Keratinocyte (primary cell): ENCODE measurements at regions not wholly inside any gene's neighbourhood (a gene's known extent, or its start where the extent isn't known, plus 50 kb on each side); places are given as distances from the start of the nearest gene placed in this dataset.

Source experiments
- DNase-seq: peaks from one replicate; pipeline ENCODE4 v3.0.0-alpha.2; 2011; ENCODE audit warnings: low read depth, missing footprints, low spot score
- FAIRE-seq: peaks from 2 replicates; lab custom pipeline; 2011; peaks lifted over from hg19 to GRCh38; lab: Jason Lieb, UNC
- H2AFZ ChIP-seq: 2 replicates; pipeline ENCODE4 v1.6.0; 2012; ENCODE audit warnings: low read length, control low read depth, inconsistent platforms; ENCODE audit not compliant: control insufficient read depth
- H3K27ac ChIP-seq: 2 replicates; pipeline ENCODE4 v1.5.1; 2011; ENCODE audit warnings: low read length; ENCODE audit not compliant: control insufficient read depth, insufficient read depth
- H3K27me3 ChIP-seq: 3 replicates; pipeline ENCODE4 v1.6.0; 2011; ENCODE audit warnings: low read length; ENCODE audit not compliant: control insufficient read depth, insufficient read depth; ENCODE audit errors: extremely low read depth
- H3K36me3 ChIP-seq, 2 experiments: 2 replicates in 1 of 2; 3 replicates in 1 of 2; pipeline ENCODE4 v1.5.1; 2011; ENCODE audit warnings: low read length in 2 of 2, mild to moderate bottlenecking in 1 of 2; ENCODE audit not compliant: control insufficient read depth in 2 of 2, insufficient read depth in 2 of 2; ENCODE audit errors: extremely low read depth in 1 of 2
- H3K4me1 ChIP-seq: 3 replicates; pipeline ENCODE4 v1.5.1; 2011; ENCODE audit warnings: low read length; ENCODE audit not compliant: control insufficient read depth, insufficient read depth; ENCODE audit errors: extremely low read depth
- H3K4me2 ChIP-seq: 3 replicates; pipeline ENCODE4 v1.6.0; 2011; ENCODE audit warnings: low read depth, low read length; ENCODE audit not compliant: control insufficient read depth, insufficient read depth; ENCODE audit errors: extremely low read depth
- H3K4me3 ChIP-seq, 3 experiments: fragments of 200-600 bp in 1 of 3; sonication (generic) in 1 of 3; 2 replicates in 2 of 3; 3 replicates in 1 of 3; pipeline ENCODE4 v1.5.1; 2011 to 2016; ENCODE audit warnings: low read length in 3 of 3, mild to moderate bottlenecking in 3 of 3, control low read depth in 2 of 3, inconsistent platforms in 1 of 3, low read depth in 1 of 3, mixed read lengths in 1 of 3, mixed run types in 1 of 3, moderate library complexity in 1 of 3; ENCODE audit not compliant: control insufficient read depth in 2 of 3, insufficient read depth in 2 of 3; ENCODE audit errors: extremely low read depth in 1 of 3
- H3K79me2 ChIP-seq: 2 replicates; pipeline ENCODE4 v1.6.0; 2012; ENCODE audit warnings: low read length; ENCODE audit not compliant: control insufficient read depth, insufficient read depth
- H3K9ac ChIP-seq: 3 replicates; pipeline ENCODE4 v1.6.0; 2011; ENCODE audit warnings: low read length; ENCODE audit not compliant: control insufficient read depth, insufficient read depth; ENCODE audit errors: extremely low read depth
- H3K9me1 ChIP-seq: 3 replicates; pipeline ENCODE4 v1.6.0; 2011; ENCODE audit warnings: low read length; ENCODE audit not compliant: control insufficient read depth, insufficient read depth; ENCODE audit errors: extremely low read depth
- H3K9me3 ChIP-seq: 2 replicates; pipeline ENCODE4 v1.5.1; 2012; ENCODE audit warnings: low read depth, low read length; ENCODE audit not compliant: control insufficient read depth
- H4K20me1 ChIP-seq: 3 replicates; pipeline ENCODE4 v1.6.0; 2011; ENCODE audit warnings: low read length; ENCODE audit not compliant: control insufficient read depth, insufficient read depth; ENCODE audit errors: extremely low read depth
- CTCF ChIP-seq, 3 experiments: IDR thresholded peaks in 1 of 3; conservative IDR thresholded peaks in 1 of 3; optimal IDR thresholded peaks in 1 of 3; 2 replicates in 2 of 3; 3 replicates in 1 of 3; pipeline versions ENCODE3 to v1.5.1; 2011; ENCODE audit warnings: low read length in 3 of 3, mild to moderate bottlenecking in 3 of 3, moderate library complexity in 2 of 3, control low read depth in 1 of 3, inconsistent platforms in 1 of 3; ENCODE audit not compliant: insufficient read depth in 2 of 3; ENCODE audit errors: extremely low read depth in 1 of 3
- EZH2 ChIP-seq: IDR thresholded peaks from one replicate; pipeline ENCODE4 v1.6.1; 2012; ENCODE audit warnings: inconsistent platforms, mild to moderate bottlenecking, low read length, moderate library complexity
- dilution Hi-C: fragments of 300-500 bp; cut with MboI; formaldehyde crosslinking; loops from one replicate; pipeline ENCODE4 v1.7.0; 2020; ENCODE audit warnings: low sequenced_read_pairs; ENCODE audit not compliant: extremely low pct_ligation_motif_present

GRCh38 chr1:103353391-103353790 lies 172.1 kb upstream of the RNPC3 start:
- H3K4me3 ChIP-seq, result no peak overlapping the region
- H3K4me2 ChIP-seq, result no peak overlapping the region
- no peak for TF ChIP-seq EZH2
- TF ChIP-seq CTCF (optimal IDR thresholded peaks at IDR 0.05 in 1 of 3, IDR thresholded peaks at IDR 0.05 in 1 of 3, conservative IDR thresholded peaks at IDR 0.05 in 1 of 3; ENCODE audit: extremely low read depth in 1 of 3, insufficient read depth in 2 of 3, low read length in 3 of 3), result no peak
- no peaks in the 10 kb centered on the region for H3K4me1 ChIP-seq
- no peak overlapping the region for H3K9ac ChIP-seq
- dilution Hi-C loops, result no loop called here
- DNase-seq (no peak), FAIRE-seq (no peak)
- no peaks in the 10 kb centered on the region for H3K9me3 ChIP-seq
- no peaks in the 10 kb centered on the region for H3K36me3 ChIP-seq
- H4K20me1 ChIP-seq, result no peaks in the 10 kb centered on the region
- H3K79me2 ChIP-seq, result no peaks in the 10 kb centered on the region
- no peaks in the 10 kb centered on the region for H3K9me1 ChIP-seq
- no peak overlapping the region for H2AFZ ChIP-seq
- no peak overlapping the region for H3K27ac ChIP-seq
- H3K27me3 ChIP-seq, result no peaks in the 10 kb centered on the region

GRCh38 chr1:103348136-103348535 lies 177.4 kb upstream of the RNPC3 start:
- no peaks in the 10 kb centered on the region for H3K36me3 ChIP-seq
- no peak overlapping the region for H3K4me3 ChIP-seq
- dilution Hi-C loops, result no loop called here
- H3K9me1 ChIP-seq, result no peaks in the 10 kb centered on the region
- no peak overlapping the region for H3K27ac ChIP-seq
- H3K4me1 ChIP-seq, result no peaks in the 10 kb centered on the region
- no peaks in the 10 kb centered on the region for H4K20me1 ChIP-seq
- DNase-seq, result no peak
- no peak overlapping the region for H3K9ac ChIP-seq
- no peak overlapping the region for H3K4me2 ChIP-seq
- H3K9me3 ChIP-seq, result no peaks in the 10 kb centered on the region
- no peaks in the 10 kb centered on the region for H3K27me3 ChIP-seq
- H3K79me2 ChIP-seq, result no peaks in the 10 kb centered on the region
- FAIRE-seq, result no peak
- TF ChIP-seq CTCF (optimal IDR thresholded peaks at IDR 0.05 in 1 of 3, IDR thresholded peaks at IDR 0.05 in 1 of 3, conservative IDR thresholded peaks at IDR 0.05 in 1 of 3; ENCODE audit: extremely low read depth in 1 of 3, insufficient read depth in 2 of 3, low read length in 3 of 3) (no peak), EZH2 (no peak)
- no peak overlapping the region for H2AFZ ChIP-seq
